Adrenal gland (tissue), 9 donors: ENCODE measurements at regions not wholly inside any gene's neighbourhood (a gene's known extent, or its start where the extent isn't known, plus 50 kb on each side); places are given as distances from the start of the nearest gene placed in this dataset.

Experiments
- DNase-seq, 7 donors: peaks; one replicate each; pipeline ENCODE4 v3.0.0-alpha.2; 2019 to 2020
- H3K27ac ChIP-seq, 5 donors: fragments of 200-600 bp; sonication (generic) in 4 of 5; 1 replicate in 3 of 5; 2 replicates in 2 of 5; pipeline versions ENCODE4 v1.5.1 to v1.8.0; 2016 to 2020; ENCODE audit warnings: mild to moderate bottlenecking in 1 of 5
- H3K27me3 ChIP-seq: fragments of 200-600 bp; 2 replicates; pipeline ENCODE4 v1.8.0; 2021
- H3K36me3 ChIP-seq, 2 donors: fragments of 200-600 bp; replicated peaks in 1 of 2; 1 replicate in 1 of 2; 2 replicates in 1 of 2; pipeline versions ENCODE4 v1.5.1 to v1.8.0; 2018 to 2022
- H3K4me1 ChIP-seq, 2 donors: fragments of 200-600 bp; replicated peaks in 1 of 2; 1 replicate in 1 of 2; 2 replicates in 1 of 2; pipeline versions ENCODE4 v1.5.1 to v1.8.0; 2018 to 2021
- H3K4me3 ChIP-seq, 4 donors: fragments of 200-600 bp; sonication (generic) in 3 of 4; one replicate each; pipeline ENCODE4 v1.5.1; 2016 to 2018
- H3K9me3 ChIP-seq, 3 donors: fragments of 200-600 bp; sonication (generic) in 1 of 3; replicated peaks in 1 of 3; 1 replicate in 2 of 3; 2 replicates in 1 of 3; pipeline versions ENCODE4 v1.5.1 to v1.8.0; 2016 to 2021
- CTCF ChIP-seq, 6 experiments: fragments of 450-650 bp in 4 of 6; fragments of 200-600 bp in 2 of 6; sonication (generic) in 1 of 6; IDR thresholded peaks; 1 replicate in 5 of 6; 2 replicates in 1 of 6; pipeline versions ENCODE4 v1.5.1 to v1.8.0; 2016 to 2021; ENCODE audit warnings: antibody characterized with exemption in 6 of 6, mild to moderate bottlenecking in 2 of 6, moderate library complexity in 1 of 6
- POLR2A ChIP-seq, 2 donors: fragments of 450-650 bp; IDR thresholded peaks; one replicate each; pipeline ENCODE4 v1.6.1; 2017; ENCODE audit warnings: antibody characterized with exemption in 2 of 2, mild to moderate bottlenecking in 2 of 2, moderate library complexity in 1 of 2
- WGBS, 4 donors: extraction: QIAGEN DNeasy Blood & Tissue Kit in 2 of 4; methylation state at CpG; one replicate each; pipeline versions ENCODE4 v1.1.5 to v1.1.7; 2013 to 2017; 5-methylcytosine and 5-hydroxymethylcytosine counted together
- intact Hi-C, 2 donors: fragments of 100-400 bp; cut with DNase I; formaldehyde crosslinking; loops; one replicate each; pipeline versions ENCODE4 v1.14.1 to v1.15.0; 2022 to 2023
- donor health status: healthy with polysubstance abuse.
- donor health status: Bipolar disorder and iron deficiency.
- donor health status: DM: yes; HTN: yes; CAD: no.
- donor health status: DM: no; HTN: no; CAD: no.
- donor health status: DM: no; HTN: no; CAD: no.

DNA sequence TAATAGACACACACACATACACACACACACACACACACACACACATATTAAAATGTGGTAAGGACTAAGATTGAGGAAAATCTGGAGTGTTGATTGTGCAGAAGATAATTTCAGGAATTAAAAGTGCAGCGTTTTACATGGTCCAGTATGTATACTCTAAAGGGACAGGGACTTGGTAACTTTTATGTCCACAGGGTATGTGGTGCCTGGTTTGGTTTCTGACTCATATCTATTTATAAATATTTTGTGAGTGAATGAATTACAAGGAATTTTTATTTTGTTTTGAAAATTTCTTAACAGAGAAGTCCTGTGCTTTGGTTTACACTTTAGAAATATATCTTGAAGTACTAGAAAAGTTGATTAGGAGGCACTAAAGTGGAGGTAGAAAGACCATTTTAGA, 287.7 kb upstream of the NXPH2 start:
- no peaks in the 10 kb centered on the region for H3K9me3 ChIP-seq
- H3K4me3 ChIP-seq = no peak overlapping the region
- 80 to 92% (median 84%) methylated on average over 1 of the region's 1 CpG for WGBS, 4 donors
- no peak overlapping the region for H3K27ac ChIP-seq
- TF ChIP-seq POLR2A (IDR thresholded peaks at IDR 0.05) (no peak), CTCF (IDR thresholded peaks at IDR 0.05) (no peak)
- no peaks in the 10 kb centered on the region for H3K27me3 ChIP-seq
- intact Hi-C loops = no loop called here
- no peak for DNase-seq
- no peaks in the 10 kb centered on the region for H3K4me1 ChIP-seq
- H3K36me3 ChIP-seq = no peaks in the 10 kb centered on the region

DNA sequence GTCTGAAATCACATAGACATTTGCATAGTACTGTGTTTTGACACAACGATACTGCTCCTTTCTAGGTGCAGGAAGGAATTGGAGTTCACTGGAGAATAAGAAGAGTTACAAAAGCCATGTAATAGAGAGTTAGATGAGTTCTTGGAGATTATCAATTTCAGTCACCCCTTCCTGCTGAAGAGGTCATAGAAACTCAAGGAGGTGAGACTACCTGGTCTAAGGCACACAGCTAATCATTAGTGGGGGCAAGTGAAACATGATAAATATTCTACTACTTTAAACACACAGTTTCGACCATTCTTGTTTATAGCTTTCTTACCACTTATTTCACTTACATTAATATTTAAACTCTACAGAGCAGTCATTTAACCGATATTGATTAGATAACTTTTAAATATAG, 286.9 kb upstream of the NXPH2 start:
- TF ChIP-seq POLR2A (IDR thresholded peaks at IDR 0.05) (no peak), CTCF (IDR thresholded peaks at IDR 0.05) (no peak)

GRCh38 chr2:139064159-139064558, 284.0 kb upstream of the NXPH2 start:
- DNase-seq = no peak
- Histone ChIP-seq H3K4me3 (no peak overlapping the region), H3K27me3 (no peaks in the 10 kb centered on the region), H3K36me3 (no peaks in the 10 kb centered on the region), H3K27ac (no peak overlapping the region), H3K4me1 (no peaks in the 10 kb centered on the region), H3K9me3 (no peaks in the 10 kb centered on the region)
- no peak for TF ChIP-seq CTCF (IDR thresholded peaks at IDR 0.05)
- no peak for TF ChIP-seq POLR2A (IDR thresholded peaks at IDR 0.05)
- intact Hi-C loops = no loop called here

More for the DNA sequence above, 286.9 kb upstream of the NXPH2 start:
- Histone ChIP-seq H3K4me3 (no peak overlapping the region), H3K36me3 (no peaks in the 10 kb centered on the region), H3K4me1 (no peaks in the 10 kb centered on the region), H3K9me3 (no peaks in the 10 kb centered on the region), H3K27ac (no peak overlapping the region), H3K27me3 (no peaks in the 10 kb centered on the region)
- 72 to 84% (median 78%) methylated on average over 3 of the region's 3 CpGs for WGBS, 4 donors
- intact Hi-C loops = no loop called here
- no peak for DNase-seq

GRCh38 chr2:139059617-139060016, 279.4 kb upstream of the NXPH2 start:
- H3K4me1 ChIP-seq = no peaks in the 10 kb centered on the region
- TF ChIP-seq POLR2A (IDR thresholded peaks at IDR 0.05) = no peak
- no peak for TF ChIP-seq CTCF (IDR thresholded peaks at IDR 0.05)
- H3K36me3 ChIP-seq = no peaks in the 10 kb centered on the region
- intact Hi-C loops = no loop called here
- H3K4me3 ChIP-seq = no peak overlapping the region
- no peaks in the 10 kb centered on the region for H3K9me3 ChIP-seq
- H3K27ac ChIP-seq = no peak overlapping the region
- WGBS, 4 donors = 60 to 74% (median 64%) methylated on average over 2 of the region's 2 CpGs
- no peak for DNase-seq
- H3K27me3 ChIP-seq = no peaks in the 10 kb centered on the region
